ENCODE measurements at regions not wholly inside any gene's neighbourhood (a gene's known extent, or its start where the extent isn't known, plus 50 kb on each side); places are given as distances from the start of the nearest gene placed in this dataset.
"Not testable (repeated sequence)": the region's sequence is repeated elsewhere in the genome, so short reads cannot be mapped to it uniquely, and the experiment has no call there.

DNA sequence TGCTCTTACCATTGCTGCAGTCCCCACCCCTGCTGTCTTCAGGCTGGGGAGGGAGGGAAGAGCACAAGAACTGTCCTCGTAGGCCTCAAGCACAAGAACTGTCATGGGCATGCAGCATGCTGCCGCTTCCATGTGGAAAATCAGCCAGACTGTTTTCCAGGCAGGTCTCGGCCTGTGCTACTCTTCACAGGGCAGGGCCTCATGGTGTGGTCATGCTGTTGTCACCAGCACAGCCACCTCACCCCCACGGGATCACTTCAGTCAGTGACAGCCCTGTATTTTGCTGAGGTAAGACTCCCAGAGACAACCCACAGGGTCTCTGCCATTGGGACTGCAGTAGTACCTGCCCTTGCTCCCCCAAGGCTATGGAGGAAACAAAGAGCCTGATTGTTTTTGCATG is 205.3 kb downstream of the NAP1L3 start:
- no peak for DNase-seq

DNA sequence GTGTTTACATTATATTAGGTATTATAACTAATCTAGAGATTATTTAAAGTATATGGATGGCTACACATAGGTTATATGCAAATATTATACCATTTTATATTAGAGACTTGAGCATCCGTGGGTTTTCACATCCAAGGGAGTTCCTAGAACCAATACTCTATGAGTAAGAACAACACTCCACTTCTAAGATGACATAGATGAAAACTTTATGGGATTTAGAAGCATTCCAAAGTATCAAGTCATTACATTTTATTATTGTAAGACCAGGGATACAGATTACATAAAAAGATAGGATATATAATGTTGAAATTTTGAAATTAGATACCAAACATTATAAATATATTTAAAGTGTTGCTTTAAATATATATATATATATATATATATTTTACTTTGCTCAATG is 207.0 kb downstream of the NAP1L3 start:
- no peak for DNase-seq

DNA sequence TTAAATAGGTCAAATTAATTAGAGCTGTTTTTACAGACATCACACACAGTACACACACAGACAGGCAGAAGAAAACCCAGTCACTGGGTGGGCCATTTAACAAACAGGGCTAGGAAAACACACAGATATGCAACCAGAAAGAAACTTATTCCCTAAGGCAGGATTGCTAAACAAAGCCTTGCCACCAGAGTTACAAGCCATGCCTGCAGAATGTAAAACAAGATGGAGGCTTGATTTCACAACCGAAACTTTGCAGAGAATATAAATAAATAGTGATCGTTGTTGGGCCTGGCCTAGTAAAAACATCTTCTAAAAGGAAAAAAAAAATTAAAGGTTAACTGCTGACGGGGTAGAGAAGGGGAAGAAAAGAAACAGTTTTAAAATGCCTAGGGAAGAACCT is 212.3 kb downstream of the NAP1L3 start:
- DNase-seq, result no peak

GRCh38 chrX:93454509-93454908 is 218.9 kb downstream of the NAP1L3 start:
- DNase-seq, result no peak

DNA sequence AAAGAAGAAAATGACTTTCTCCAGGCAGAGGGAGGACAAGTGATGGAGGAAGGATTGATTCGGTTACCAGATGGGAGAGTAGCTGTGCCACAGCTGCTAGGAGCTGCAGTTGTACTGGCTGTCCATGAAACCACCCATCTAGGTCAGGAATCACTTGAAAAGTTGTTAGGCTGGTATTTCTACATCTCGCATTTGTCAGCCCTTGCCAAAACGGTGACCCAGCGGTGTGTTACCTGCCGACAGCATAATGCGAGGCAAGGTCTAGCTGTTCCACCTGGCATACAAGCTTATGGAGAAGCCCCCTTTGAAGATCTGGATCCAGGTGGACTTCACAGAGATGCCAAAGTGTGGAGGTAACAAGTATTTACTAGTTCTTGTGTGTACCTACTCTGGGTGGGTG is 238.7 kb downstream of the NAP1L3 start:
- not testable (repeated sequence) for DNase-seq

DNA sequence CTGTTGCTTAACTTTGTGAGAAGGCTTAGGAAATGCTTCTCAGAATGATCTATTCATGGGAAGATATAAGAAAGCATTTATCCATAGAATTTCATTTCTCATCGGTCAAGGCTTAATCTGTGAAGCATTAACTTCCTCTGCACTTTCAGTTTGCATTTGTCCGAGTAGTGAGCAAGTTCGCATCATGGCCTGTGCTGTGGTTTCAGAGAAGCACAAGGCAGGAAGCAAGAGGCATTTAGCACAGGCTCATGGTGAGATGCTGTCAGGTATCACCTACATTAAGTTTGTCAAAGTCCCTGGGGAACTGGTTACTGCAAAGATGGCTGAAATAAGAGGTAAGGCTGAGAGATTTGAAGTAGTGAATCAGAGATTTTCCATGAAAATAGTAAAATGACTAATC is 244.9 kb downstream of the NAP1L3 start:
- DNase-seq, result no peak

DNA sequence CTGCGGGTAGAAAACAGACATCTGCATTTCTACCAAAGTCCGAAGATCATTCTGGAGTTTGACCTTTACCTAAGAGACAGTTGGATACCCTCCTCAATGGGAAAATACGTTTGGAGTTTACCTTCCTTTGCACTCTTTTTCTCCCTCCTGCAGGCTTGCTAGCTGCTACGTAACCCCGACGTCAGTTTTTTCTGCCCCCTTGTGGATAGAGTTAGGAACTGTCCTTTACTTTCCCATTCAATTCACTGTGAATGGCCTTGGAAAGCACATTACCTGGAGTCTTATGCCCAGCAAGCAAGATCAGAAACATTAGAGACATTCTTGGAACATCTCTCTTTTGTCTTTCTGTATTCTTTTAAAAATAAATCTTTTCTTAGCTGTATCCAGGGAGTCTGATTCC is 250.7 kb downstream of the NAP1L3 start:
- peak; percentile 32 for DNase-seq

GRCh38 chrX:93420525-93421082 is 252.8 kb downstream of the NAP1L3 start:
- DNase-seq, result peak; percentile 0

GRCh38 chrX:93420090-93420489 is 253.3 kb downstream of the NAP1L3 start:
- DNase-seq, result no peak

DNA sequence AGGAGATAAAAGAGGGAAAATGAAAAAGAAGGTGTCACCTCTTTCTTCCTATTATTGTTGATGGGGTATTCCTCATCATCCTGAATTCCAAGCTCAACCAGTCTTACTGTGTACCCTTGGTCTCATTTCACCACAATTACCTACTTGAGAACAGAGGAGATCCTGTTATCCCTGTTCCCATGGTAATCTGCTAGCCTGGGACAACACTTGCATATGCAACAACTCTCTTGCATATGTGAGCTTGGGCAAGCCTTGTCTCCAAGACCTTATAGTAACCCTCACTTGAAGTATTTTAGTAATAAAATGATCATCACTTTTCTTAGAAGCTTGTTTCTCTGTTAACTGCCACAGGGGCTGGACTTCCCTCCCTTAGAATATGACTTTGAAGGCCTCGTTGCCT is 253.7 kb downstream of the NAP1L3 start:
- no peak for DNase-seq

- DNase-seq, result no peak
Measured at GRCh38 chrX:93404121-93404520, 269.3 kb downstream of the NAP1L3 start.

DNA sequence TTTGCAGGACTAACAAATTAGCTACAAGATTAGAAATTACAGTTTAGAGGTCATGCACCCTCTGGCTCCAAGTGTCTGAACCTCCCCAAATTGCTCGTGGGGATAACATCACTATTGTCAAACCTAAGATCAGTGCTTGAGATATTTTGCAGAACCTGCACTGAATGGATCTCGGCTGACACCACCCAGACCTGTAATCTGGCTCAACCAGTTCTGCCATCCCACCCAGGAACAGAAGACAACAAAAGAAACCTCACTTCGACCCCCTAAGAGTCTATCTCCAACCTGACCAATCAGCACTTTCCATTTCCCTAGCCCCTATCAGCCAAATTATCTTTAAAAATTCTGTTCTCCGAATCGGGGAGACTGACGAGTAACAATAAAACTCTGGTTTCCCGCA is 318.7 kb downstream of the NAP1L3 start:
- DNase-seq, result no peak

DNA sequence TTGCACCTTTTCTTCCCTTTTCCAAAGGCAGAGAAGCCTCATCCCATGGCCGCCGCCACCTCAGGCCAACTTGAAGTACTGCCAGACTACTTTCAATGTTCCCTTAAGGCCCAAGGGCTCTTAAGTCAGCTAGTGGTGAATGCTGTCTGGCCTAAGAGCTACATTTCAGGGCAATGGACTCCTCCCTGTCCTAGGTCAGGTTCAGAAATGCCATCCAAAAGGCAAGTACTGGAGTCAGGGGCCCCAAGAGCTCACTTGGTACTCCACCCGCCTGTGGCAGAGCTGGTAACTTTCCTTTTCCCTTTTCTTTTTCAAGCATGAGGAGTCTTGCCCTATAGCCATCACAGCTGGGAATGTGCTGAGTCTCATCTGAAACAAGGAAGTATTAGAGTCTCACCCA is 327.1 kb downstream of the NAP1L3 start:
- DNase-seq, result no peak

GRCh38 chrX:93344287-93344686 is 329.1 kb downstream of the NAP1L3 start:
- DNase-seq, result not testable (repeated sequence)

- DNase-seq, result no peak
Measured at GRCh38 chrX:93332329-93332728, 341.0 kb downstream of the NAP1L3 start.

DNA sequence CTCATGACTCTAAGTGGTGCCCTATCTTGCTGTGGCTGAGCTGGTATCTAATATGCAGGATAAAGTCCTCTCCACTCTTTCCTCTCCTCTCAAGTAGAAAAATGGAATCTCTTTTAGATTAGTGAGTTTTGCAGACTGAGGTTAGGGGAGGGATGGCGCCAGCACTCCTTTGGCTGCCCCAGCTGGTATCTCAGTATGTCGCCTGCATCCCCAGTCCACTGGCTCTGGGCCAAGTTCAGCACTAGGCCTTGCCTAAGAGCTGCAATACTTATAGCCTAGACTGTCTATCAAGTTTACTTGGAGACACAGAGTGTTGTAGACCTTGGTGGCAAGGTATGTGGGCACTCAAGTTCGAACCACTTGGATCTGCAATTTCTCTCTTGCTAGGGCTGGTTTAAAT is 351.3 kb downstream of the NAP1L3 start:
- DNase-seq, result no peak

- no peak for DNase-seq
Measured at GRCh38 chrX:93319609-93320008, 353.8 kb downstream of the NAP1L3 start.

Data from tongue (tissue), 1 donor.